GM12874 (cell line): ENCODE measurements at regions not wholly inside any gene's neighbourhood (a gene's known extent, or its start where the extent isn't known, plus 50 kb on each side); places are given as distances from the start of the nearest gene placed in this dataset.

Source experiments
- CTCF ChIP-seq: IDR thresholded peaks from 2 replicates; pipeline ENCODE4 v1.5.1; 2011; ENCODE audit warnings: low read depth, mild to moderate bottlenecking, control low read depth, low read length, moderate library complexity; ENCODE audit not compliant: insufficient read depth

- TF ChIP-seq CTCF = no peak
These were observed 707.0 kb upstream of the NRSN1 start for GRCh38 chr6:23419046-23419445.

- TF ChIP-seq CTCF = no peak
These were observed 705.2 kb upstream of the NRSN1 start for GRCh38 chr6:23420659-23421350.

GRCh38 chr6:23424584-23424983 is 701.4 kb upstream of the NRSN1 start:
- TF ChIP-seq CTCF = no peak

- no peak for TF ChIP-seq CTCF
These were observed 690.9 kb upstream of the NRSN1 start for GRCh38 chr6:23435126-23435525.

- no peak for TF ChIP-seq CTCF
These were observed 690.2 kb upstream of the NRSN1 start for GRCh38 chr6:23435798-23436197.

GRCh38 chr6:23441808-23442461 is 684.1 kb upstream of the NRSN1 start:
- no peak for TF ChIP-seq CTCF

GRCh38 chr6:23445157-23445710 is 680.8 kb upstream of the NRSN1 start:
- TF ChIP-seq CTCF = no peak
